ENCODE measurements at regions not wholly inside any gene's neighbourhood (a gene's known extent, or its start where the extent isn't known, plus 50 kb on each side); places are given as distances from the start of the nearest gene placed in this dataset.

GRCh38 chr6:153572371-153572770 is 441.3 kb upstream of the RGS17 start:
- no peak overlapping the region for H2AFZ ChIP-seq (ENCODE audit: insufficient read depth, low read depth, low read length, poor library complexity, severe bottlenecking)
- Mint-ChIP-seq H3K9me3 (ENCODE audit: insufficient read depth) (no peaks in the 10 kb centered on the region), H3K4me1 (no peaks in the 10 kb centered on the region), H3K27ac (no peak overlapping the region), H3K27me3 (no peaks in the 10 kb centered on the region), H3K4me3 (no peak overlapping the region)
- 71% methylated on average over 2 of the region's 3 CpGs for WGBS (ENCODE audit: insufficient coverage)
- H4K20me1 ChIP-seq (ENCODE audit: control insufficient read depth, insufficient read depth, low read length, poor library complexity, severe bottlenecking), result no peaks in the 10 kb centered on the region
- intact Hi-C loops (cut with micrococcal nuclease), result no loop called here
- CTCF ChIA-PET, result no interaction called here
- ATAC-seq (ENCODE audit: low read depth) (no peak), DNase-seq (no peak)
- no peak overlapping the region for H3K4me3 ChIP-seq (ENCODE audit: control extremely low read depth in 1 of 5, extremely low read depth in 1 of 5, insufficient read depth in 1 of 5, low read depth in 2 of 5, low read length in 4 of 5)
- no peaks in the 10 kb centered on the region for H3K9me3 ChIP-seq (ENCODE audit: control extremely low read depth in 1 of 3, control insufficient read depth in 2 of 3, insufficient read depth in 1 of 3, low read length in 2 of 3)
- H3K27ac ChIP-seq (ENCODE audit: low read length in 2 of 2), result no peak overlapping the region
- no peak overlapping the region for H3K9ac ChIP-seq (ENCODE audit: low read length)
- H3K4me1 ChIP-seq (ENCODE audit: control insufficient read depth in 2 of 2, insufficient read depth in 2 of 2, low read length in 2 of 2), result no peaks in the 10 kb centered on the region
- POLR2A ChIA-PET, result no interaction called here
- no peak overlapping the region for H3K4me2 ChIP-seq (replicated peaks; ENCODE audit: low read depth, low read length, poor library complexity, severe bottlenecking)
- no peaks in the 10 kb centered on the region for H3K36me3 ChIP-seq (replicated peaks in 1 of 2; ENCODE audit: control extremely low read depth in 1 of 2, control insufficient read depth in 1 of 2, extremely low read depth in 1 of 2, insufficient read depth in 2 of 2, low read length in 1 of 2)
- no peaks in the 10 kb centered on the region for H3K27me3 ChIP-seq (replicated peaks in 1 of 4; ENCODE audit: control extremely low read depth in 1 of 4, control insufficient read depth in 3 of 4, insufficient read depth in 4 of 4, low read length in 3 of 4)
- no peaks in the 10 kb centered on the region for H3K79me2 ChIP-seq (ENCODE audit: control insufficient read depth, insufficient read depth, low read length)
- TF ChIP-seq CTCF (IDR thresholded peaks at IDR 0.05) (no peak), EZH2 (IDR thresholded peaks at IDR 0.05; ENCODE audit: borderline replicate concordance, insufficient read depth, low read depth, low read length, poor library complexity, severe bottlenecking) (no peak)

GRCh38 chr6:153568628-153569027 is 437.5 kb upstream of the RGS17 start:
- Histone ChIP-seq H3K27me3 (replicated peaks in 1 of 4; ENCODE audit: control extremely low read depth in 1 of 4, control insufficient read depth in 3 of 4, insufficient read depth in 4 of 4, low read length in 3 of 4) (no peaks in the 10 kb centered on the region), H3K27ac (ENCODE audit: low read length in 2 of 2) (no peak overlapping the region), H3K9ac (ENCODE audit: low read length) (no peak overlapping the region), H3K4me1 (ENCODE audit: control insufficient read depth in 2 of 2, insufficient read depth in 2 of 2, low read length in 2 of 2) (no peaks in the 10 kb centered on the region), H3K4me3 (ENCODE audit: control extremely low read depth in 1 of 5, extremely low read depth in 1 of 5, insufficient read depth in 1 of 5, low read depth in 2 of 5, low read length in 4 of 5) (no peak overlapping the region), H4K20me1 (ENCODE audit: control insufficient read depth, insufficient read depth, low read length, poor library complexity, severe bottlenecking) (no peaks in the 10 kb centered on the region), H3K4me2 (replicated peaks; ENCODE audit: low read depth, low read length, poor library complexity, severe bottlenecking) (no peak overlapping the region), H3K9me3 (ENCODE audit: control extremely low read depth in 1 of 3, control insufficient read depth in 2 of 3, insufficient read depth in 1 of 3, low read length in 2 of 3) (no peaks in the 10 kb centered on the region), H3K36me3 (replicated peaks in 1 of 2; ENCODE audit: control extremely low read depth in 1 of 2, control insufficient read depth in 1 of 2, extremely low read depth in 1 of 2, insufficient read depth in 2 of 2, low read length in 1 of 2) (no peaks in the 10 kb centered on the region), H2AFZ (ENCODE audit: insufficient read depth, low read depth, low read length, poor library complexity, severe bottlenecking) (no peak overlapping the region), H3K79me2 (ENCODE audit: control insufficient read depth, insufficient read depth, low read length) (no peaks in the 10 kb centered on the region)
- H3K4me3 Mint-ChIP-seq, result no peak overlapping the region
- ChIA-PET POLR2A (no interaction called here), CTCF (no interaction called here)
- H3K4me1 Mint-ChIP-seq, result no peaks in the 10 kb centered on the region
- no peak overlapping the region for H3K27ac Mint-ChIP-seq
- WGBS (ENCODE audit: insufficient coverage), result no CpG with 5 or more reads among the region's 1 CpG
- intact Hi-C loops (cut with micrococcal nuclease), result no loop called here
- ATAC-seq (ENCODE audit: low read depth), result no peak
- no peak for TF ChIP-seq EZH2 (IDR thresholded peaks at IDR 0.05; ENCODE audit: borderline replicate concordance, insufficient read depth, low read depth, low read length, poor library complexity, severe bottlenecking)
- TF ChIP-seq CTCF (IDR thresholded peaks at IDR 0.05), result no peak
- no peaks in the 10 kb centered on the region for H3K27me3 Mint-ChIP-seq
- H3K9me3 Mint-ChIP-seq (ENCODE audit: insufficient read depth), result no peaks in the 10 kb centered on the region
- no peak for DNase-seq
